HL-60 (cell line): ENCODE measurements at regions not wholly inside any gene's neighbourhood (a gene's known extent, or its start where the extent isn't known, plus 50 kb on each side); places are given as distances from the start of the nearest gene placed in this dataset. TPM values are rescaled to one million over a fixed set of nuclear protein-coding genes. Genes with fewer than 3 reads are reported as not detected.

Experiments
- DNase-seq, 2 experiments: peaks; one replicate each; pipeline ENCODE4 v3.0.0-alpha.2; 2010 to 2020; ENCODE audit warnings: low read depth in 1 of 2, low spot score in 1 of 2
- H3K27ac ChIP-seq: fragments of 250-450 bp; sonication (Bioruptor Pico); replicated peaks from 2 replicates; pipeline ENCODE4 v1.5.1; 2020; ENCODE audit warnings: mild to moderate bottlenecking, moderate library complexity
- H3K27me3 ChIP-seq: fragments of 250-450 bp; sonication (Bioruptor Pico); 2 replicates; pipeline ENCODE4 v1.5.1; 2021; ENCODE audit warnings: mild to moderate bottlenecking, moderate library complexity; ENCODE audit not compliant: insufficient read depth, poor library complexity, severe bottlenecking
- H3K4me3 ChIP-seq: replicated peaks from 2 replicates; pipeline ENCODE4 v1.5.1; 2011; ENCODE audit warnings: mild to moderate bottlenecking, control low read depth, low read length; ENCODE audit not compliant: insufficient read depth
- CTCF ChIP-seq: IDR thresholded peaks from one replicate; pipeline ENCODE4 v1.5.1; 2011; ENCODE audit warnings: low read length, control low read depth, inconsistent platforms; ENCODE audit not compliant: insufficient read depth
- GABPA ChIP-seq: IDR thresholded peaks from 2 replicates; pipeline ENCODE4 v1.6.1; 2012; ENCODE audit warnings: low read depth
- POLR2AphosphoS5 ChIP-seq: IDR thresholded peaks from 2 replicates; pipeline ENCODE4 v1.6.1; 2012; ENCODE audit warnings: low read depth
- REST ChIP-seq: IDR thresholded peaks from 2 replicates; pipeline ENCODE4 v1.6.1; 2012; ENCODE audit warnings: low read depth; ENCODE audit not compliant: insufficient replicate concordance
- SPI1 ChIP-seq: IDR thresholded peaks from 2 replicates; pipeline ENCODE4 v1.6.1; 2012; ENCODE audit warnings: low read depth, mild to moderate bottlenecking, borderline replicate concordance
- microRNA-seq: library from miRNA; unstranded; fragments of <30 nt; microRNA quantifications from one replicate; pipeline ENCODE4, GENCODE V29; 2018

- Histone ChIP-seq H3K27me3 (no peaks in the 10 kb centered on the region), H3K27ac (no peak overlapping the region), H3K4me3 (no peak overlapping the region)
- DNase-seq = no peak
- TF ChIP-seq POLR2AphosphoS5 = no peak
- no peak for TF ChIP-seq REST
- no peak for TF ChIP-seq CTCF
- TF ChIP-seq GABPA = no peak
- no peak for TF ChIP-seq SPI1
Measured at GRCh38 chr5:154528005-154528594, 50.1 kb upstream of the HAND1 start.

Small RNA genes in the stretch of these regions (microRNA-seq; reads per million reads assigned to microRNA genes)
- gene MIR1303 (not detected), gene MIR3141 (not detected)
